Astrocyte (in vitro differentiated cells and primary cell): ENCODE measurements at regions not wholly inside any gene's neighbourhood (a gene's known extent, or its start where the extent isn't known, plus 50 kb on each side); places are given as distances from the start of the nearest gene placed in this dataset.

ENCODE experiments used
- EZH2 ChIP-seq: IDR thresholded peaks from 2 replicates; pipeline ENCODE4 v1.6.1; 2012; ENCODE audit warnings: mild to moderate bottlenecking, low read length, inconsistent platforms; ENCODE audit not compliant: insufficient read depth
- TF ChIP-seq, protein P1 (sequence below): IDR thresholded peaks from 2 replicates; pipeline ENCODE4 v1.5.1; 2011; ENCODE audit warnings: low read depth, mild to moderate bottlenecking, inconsistent platforms, low read length, moderate library complexity; ENCODE audit not compliant: insufficient read depth

DNA sequence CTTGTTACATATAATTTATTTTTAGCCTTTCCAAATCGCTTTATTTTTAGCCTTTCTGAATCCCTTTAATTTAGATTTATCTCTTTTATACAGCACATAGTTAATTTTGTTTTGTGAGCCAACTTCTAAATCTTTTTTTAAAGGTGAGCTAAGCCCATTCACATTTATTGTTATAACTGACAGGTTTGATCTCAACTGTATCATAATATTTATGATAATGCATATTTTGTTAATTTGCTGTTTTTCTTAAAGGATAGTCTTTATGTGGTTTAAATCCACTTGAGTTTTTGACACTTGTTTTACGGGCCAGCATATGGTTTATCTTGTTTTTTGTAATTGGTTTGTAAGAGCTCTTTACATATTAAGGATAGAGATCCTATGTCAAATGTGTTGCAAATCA lies 177.8 kb upstream of the SMIM23 start:
- TF ChIP-seq EZH2: no peak
- TF ChIP-seq, protein P1, sequence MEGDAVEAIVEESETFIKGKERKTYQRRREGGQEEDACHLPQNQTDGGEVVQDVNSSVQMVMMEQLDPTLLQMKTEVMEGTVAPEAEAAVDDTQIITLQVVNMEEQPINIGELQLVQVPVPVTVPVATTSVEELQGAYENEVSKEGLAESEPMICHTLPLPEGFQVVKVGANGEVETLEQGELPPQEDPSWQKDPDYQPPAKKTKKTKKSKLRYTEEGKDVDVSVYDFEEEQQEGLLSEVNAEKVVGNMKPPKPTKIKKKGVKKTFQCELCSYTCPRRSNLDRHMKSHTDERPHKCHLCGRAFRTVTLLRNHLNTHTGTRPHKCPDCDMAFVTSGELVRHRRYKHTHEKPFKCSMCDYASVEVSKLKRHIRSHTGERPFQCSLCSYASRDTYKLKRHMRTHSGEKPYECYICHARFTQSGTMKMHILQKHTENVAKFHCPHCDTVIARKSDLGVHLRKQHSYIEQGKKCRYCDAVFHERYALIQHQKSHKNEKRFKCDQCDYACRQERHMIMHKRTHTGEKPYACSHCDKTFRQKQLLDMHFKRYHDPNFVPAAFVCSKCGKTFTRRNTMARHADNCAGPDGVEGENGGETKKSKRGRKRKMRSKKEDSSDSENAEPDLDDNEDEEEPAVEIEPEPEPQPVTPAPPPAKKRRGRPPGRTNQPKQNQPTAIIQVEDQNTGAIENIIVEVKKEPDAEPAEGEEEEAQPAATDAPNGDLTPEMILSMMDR: no peak
